ENCODE measurements at regions not wholly inside any gene's neighbourhood (a gene's known extent, or its start where the extent isn't known, plus 50 kb on each side); places are given as distances from the start of the nearest gene placed in this dataset.

GRCh38 chr2:16043627-16044026 lies 103.3 kb downstream of the MYCN start:
- CTCF ChIA-PET: interaction anchor here (0.9 kb wide), 1 partner anchor 16 kb away, joined by 4 read pairs; no protein-coding TSS in a partner anchor
- POLR2A ChIA-PET: no interaction called here
- H3K4me1 ChIP-seq (ENCODE audit: control insufficient read depth, insufficient read depth, low read length): no peaks in the 10 kb centered on the region
- H3K27ac ChIP-seq (ENCODE audit: extremely low read depth, low read depth, low read length): no peak overlapping the region
- no peak overlapping the region for H3K4me3 ChIP-seq (ENCODE audit: low read depth, low read length)
- TF ChIP-seq GFI1B (tag by site-specific recombination; IDR thresholded peaks at IDR 0.05) (no peak), ZNF530 (tag by site-specific recombination; IDR thresholded peaks at IDR 0.05; ENCODE audit: low read depth) (no peak), ZSCAN23 (tag by site-specific recombination; IDR thresholded peaks at IDR 0.05) (no peak)
- no peaks in the 10 kb centered on the region for H3K9me3 ChIP-seq (ENCODE audit: control insufficient read depth, insufficient read depth, low read depth, low read length)
- H3K36me3 ChIP-seq (ENCODE audit: control insufficient read depth in 2 of 2, insufficient read depth in 1 of 2, low read length in 2 of 2): no peaks in the 10 kb centered on the region

GRCh38 chr2:16043192-16043591 lies 102.8 kb downstream of the MYCN start:
- CTCF ChIA-PET: interaction anchor here (0.9 kb wide), 1 partner anchor 17 kb away, joined by 4 read pairs; no protein-coding TSS in a partner anchor
- H3K4me1 ChIP-seq (ENCODE audit: control insufficient read depth, insufficient read depth, low read length): no peaks in the 10 kb centered on the region
- no peak overlapping the region for H3K4me3 ChIP-seq (ENCODE audit: low read depth, low read length)
- POLR2A ChIA-PET: no interaction called here
- no peak for TF ChIP-seq ZBTB7A (tag by site-specific recombination; IDR thresholded peaks at IDR 0.05; ENCODE audit: low read depth)
- no peak for TF ChIP-seq ZNF138 (tag by site-specific recombination; IDR thresholded peaks at IDR 0.05; ENCODE audit: borderline replicate concordance)
- no peak for TF ChIP-seq ZNF580 (tag by site-specific recombination; IDR thresholded peaks at IDR 0.05)
- TF ChIP-seq ZNF629 (tag by site-specific recombination; IDR thresholded peaks at IDR 0.05): no peak
- no peak for TF ChIP-seq ZNF280D (tag by site-specific recombination; IDR thresholded peaks at IDR 0.05)
- no peak for TF ChIP-seq ZNF274 (IDR thresholded peaks at IDR 0.05; ENCODE audit: low read length)
- no peak for TF ChIP-seq ZNF274 (tag by site-specific recombination; IDR thresholded peaks at IDR 0.05; ENCODE audit: borderline replicate concordance)
- no peak for TF ChIP-seq ZNF544 (tag by site-specific recombination; IDR thresholded peaks at IDR 0.05)
- TF ChIP-seq PRDM10 (tag by site-specific recombination; IDR thresholded peaks at IDR 0.05): no peak
- TF ChIP-seq ZFP3 (tag by site-specific recombination; IDR thresholded peaks at IDR 0.05; ENCODE audit: low read depth): no peak
- TF ChIP-seq ZNF48 (tag by site-specific recombination; IDR thresholded peaks at IDR 0.05): no peak
- no peak for TF ChIP-seq BCL11A (tag by site-specific recombination; IDR thresholded peaks at IDR 0.05; ENCODE audit: low read depth)
- no peak for TF ChIP-seq ZNF362 (tag by site-specific recombination; IDR thresholded peaks at IDR 0.05)
- no peak for TF ChIP-seq ZNF26 (tag by site-specific recombination; IDR thresholded peaks at IDR 0.05)
- no peak for TF ChIP-seq ZEB2 (tag by site-specific recombination; IDR thresholded peaks at IDR 0.05)
- TF ChIP-seq ZNF521 (tag by site-specific recombination; IDR thresholded peaks at IDR 0.05): no peak
- TF ChIP-seq ELK4 (IDR thresholded peaks at IDR 0.05; ENCODE audit: borderline replicate concordance, low read depth, low read length): no peak
- no peak for TF ChIP-seq ZNF133 (tag by site-specific recombination; IDR thresholded peaks at IDR 0.05)
- H3K9me3 ChIP-seq (ENCODE audit: control insufficient read depth, insufficient read depth, low read depth, low read length): no peaks in the 10 kb centered on the region
- no peak overlapping the region for H3K27ac ChIP-seq (ENCODE audit: extremely low read depth, low read depth, low read length)
- no peaks in the 10 kb centered on the region for H3K36me3 ChIP-seq (ENCODE audit: control insufficient read depth in 2 of 2, insufficient read depth in 1 of 2, low read length in 2 of 2)
